ENCODE measurements at regions not wholly inside any gene's neighbourhood (a gene's known extent, or its start where the extent isn't known, plus 50 kb on each side); places are given as distances from the start of the nearest gene placed in this dataset.

GRCh38 chr12:24695103-24695502 lies 253.8 kb downstream of the BCAT1 start:
- no peaks in the 10 kb centered on the region for H3K36me3 ChIP-seq (ENCODE audit: control insufficient read depth, insufficient read depth, low read length)
- TF ChIP-seq, protein P1, sequence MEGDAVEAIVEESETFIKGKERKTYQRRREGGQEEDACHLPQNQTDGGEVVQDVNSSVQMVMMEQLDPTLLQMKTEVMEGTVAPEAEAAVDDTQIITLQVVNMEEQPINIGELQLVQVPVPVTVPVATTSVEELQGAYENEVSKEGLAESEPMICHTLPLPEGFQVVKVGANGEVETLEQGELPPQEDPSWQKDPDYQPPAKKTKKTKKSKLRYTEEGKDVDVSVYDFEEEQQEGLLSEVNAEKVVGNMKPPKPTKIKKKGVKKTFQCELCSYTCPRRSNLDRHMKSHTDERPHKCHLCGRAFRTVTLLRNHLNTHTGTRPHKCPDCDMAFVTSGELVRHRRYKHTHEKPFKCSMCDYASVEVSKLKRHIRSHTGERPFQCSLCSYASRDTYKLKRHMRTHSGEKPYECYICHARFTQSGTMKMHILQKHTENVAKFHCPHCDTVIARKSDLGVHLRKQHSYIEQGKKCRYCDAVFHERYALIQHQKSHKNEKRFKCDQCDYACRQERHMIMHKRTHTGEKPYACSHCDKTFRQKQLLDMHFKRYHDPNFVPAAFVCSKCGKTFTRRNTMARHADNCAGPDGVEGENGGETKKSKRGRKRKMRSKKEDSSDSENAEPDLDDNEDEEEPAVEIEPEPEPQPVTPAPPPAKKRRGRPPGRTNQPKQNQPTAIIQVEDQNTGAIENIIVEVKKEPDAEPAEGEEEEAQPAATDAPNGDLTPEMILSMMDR (IDR thresholded peaks at IDR 0.05; ENCODE audit: insufficient read depth, low read depth, low read length) = no peak
- no peak for DNase-seq (ENCODE audit: low read depth)
- ChIA-PET POLR2A (no interaction called here), CTCF (no interaction called here)
- no peaks in the 10 kb centered on the region for H3K27me3 ChIP-seq (ENCODE audit: control insufficient read depth, insufficient read depth, low read length)
- no peak overlapping the region for H3K4me3 ChIP-seq (ENCODE audit: low read depth, low read length)

DNA sequence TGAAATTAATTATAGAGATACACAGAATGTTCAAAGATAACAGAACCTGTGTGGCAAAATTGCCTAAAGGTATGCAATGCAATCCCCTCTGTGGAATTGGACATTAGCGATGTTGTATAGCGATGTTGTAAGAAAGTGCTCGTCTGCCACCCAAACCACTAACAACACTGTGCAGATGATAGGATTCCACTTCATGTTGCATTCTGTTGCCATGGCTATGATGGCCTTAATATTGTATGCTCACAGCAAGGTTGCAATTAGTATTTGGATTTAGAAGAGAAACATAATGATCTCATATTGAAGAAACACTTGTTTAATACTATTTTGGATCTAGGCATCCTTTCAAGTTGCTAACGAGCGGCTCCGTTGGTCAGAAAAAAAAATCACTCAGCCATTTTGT lies 260.3 kb downstream of the BCAT1 start:
- CTCF ChIA-PET = no interaction called here
- POLR2A ChIA-PET = no interaction called here
- Histone ChIP-seq H3K36me3 (ENCODE audit: control insufficient read depth, insufficient read depth, low read length) (no peaks in the 10 kb centered on the region), H3K27me3 (ENCODE audit: control insufficient read depth, insufficient read depth, low read length) (no peaks in the 10 kb centered on the region), H3K4me3 (ENCODE audit: low read depth, low read length) (no peak overlapping the region)
- TF ChIP-seq, protein P1 (IDR thresholded peaks at IDR 0.05; ENCODE audit: insufficient read depth, low read depth, low read length) = no peak
- DNase-seq (ENCODE audit: low read depth) = no peak

DNA sequence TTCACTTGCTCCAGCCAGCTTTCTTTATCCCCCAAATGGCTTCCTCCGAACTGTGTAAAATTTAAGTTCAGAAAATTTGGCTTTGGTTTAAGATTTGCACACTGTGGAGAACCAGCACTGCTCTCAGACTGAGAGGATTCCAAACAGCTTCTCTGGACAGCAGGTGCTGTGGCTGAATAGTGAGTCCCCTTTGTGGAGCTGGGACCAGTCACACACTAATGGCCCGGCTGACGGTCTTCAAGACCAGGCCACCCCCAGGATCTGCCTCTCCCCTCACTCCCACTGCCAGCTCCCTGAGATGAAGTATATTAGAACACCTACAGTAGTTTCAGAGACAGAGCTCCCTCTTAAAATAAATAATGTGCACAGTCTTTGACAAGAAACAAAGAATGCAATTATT lies 267.3 kb downstream of the BCAT1 start:
- no peak for DNase-seq (ENCODE audit: low read depth)
- Histone ChIP-seq H3K27me3 (ENCODE audit: control insufficient read depth, insufficient read depth, low read length) (no peaks in the 10 kb centered on the region), H3K4me3 (ENCODE audit: low read depth, low read length) (no peak overlapping the region), H3K36me3 (ENCODE audit: control insufficient read depth, insufficient read depth, low read length) (no peaks in the 10 kb centered on the region)
- TF ChIP-seq, protein P1 (IDR thresholded peaks at IDR 0.05; ENCODE audit: insufficient read depth, low read depth, low read length) = no peak
- ChIA-PET POLR2A (no interaction called here), CTCF (no interaction called here)

DNA sequence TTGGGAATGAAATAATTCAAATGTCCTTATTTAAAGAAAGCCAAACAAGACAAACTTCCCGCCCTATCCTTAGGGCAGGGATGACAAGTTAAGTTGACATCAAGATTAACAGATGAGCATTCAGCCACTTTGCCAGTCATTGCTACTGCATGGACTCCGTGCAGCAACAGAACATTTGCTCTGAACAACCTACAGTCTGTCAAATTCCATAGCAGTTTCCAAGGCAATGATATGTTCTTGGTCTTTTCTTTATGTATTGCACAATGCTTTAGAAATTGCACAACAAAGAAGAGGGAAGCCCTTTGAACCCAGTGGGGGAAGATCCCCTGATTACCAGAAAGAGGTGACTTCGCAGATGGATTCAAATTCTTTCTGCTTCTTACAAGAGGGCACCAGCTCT lies 269.8 kb downstream of the BCAT1 start:
- Histone ChIP-seq H3K4me3 (ENCODE audit: low read depth, low read length) (no peak overlapping the region), H3K36me3 (ENCODE audit: control insufficient read depth, insufficient read depth, low read length) (no peaks in the 10 kb centered on the region), H3K27me3 (ENCODE audit: control insufficient read depth, insufficient read depth, low read length) (no peaks in the 10 kb centered on the region)
- CTCF ChIA-PET = interaction anchor here (0.7 kb wide), 1 partner anchor 1442 kb away, joined by 3 read pairs; no protein-coding TSS in a partner anchor
- TF ChIP-seq, protein P1 (IDR thresholded peaks at IDR 0.05; ENCODE audit: insufficient read depth, low read depth, low read length) = no peak
- POLR2A ChIA-PET = no interaction called here
- no peak for DNase-seq (ENCODE audit: low read depth)

DNA sequence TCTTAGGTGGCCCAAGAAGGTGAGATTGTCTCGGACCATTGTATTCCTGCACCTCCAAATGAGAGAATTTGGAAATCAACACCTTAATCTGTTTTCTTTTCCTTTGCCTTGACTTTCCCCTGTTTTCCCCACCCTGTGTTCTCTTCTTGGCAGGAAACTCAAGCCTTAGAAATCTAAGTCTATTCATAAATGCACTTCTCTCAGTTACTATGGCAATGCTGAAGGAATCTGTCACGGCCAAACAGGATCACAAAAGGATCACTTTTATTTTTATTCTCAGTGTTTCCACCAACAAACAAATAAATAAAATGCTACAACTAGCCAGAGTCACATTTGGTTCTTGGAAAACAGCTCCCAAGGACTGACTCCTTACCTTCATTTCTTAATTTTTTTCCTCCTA lies 270.5 kb downstream of the BCAT1 start:
- POLR2A ChIA-PET = no interaction called here
- CTCF ChIA-PET = interaction anchor here (0.7 kb wide), 1 partner anchor 1442 kb away, joined by 3 read pairs; no protein-coding TSS in a partner anchor
- TF ChIP-seq, protein P1 (IDR thresholded peaks at IDR 0.05; ENCODE audit: insufficient read depth, low read depth, low read length) = no peak
- Histone ChIP-seq H3K27me3 (ENCODE audit: control insufficient read depth, insufficient read depth, low read length) (no peaks in the 10 kb centered on the region), H3K36me3 (ENCODE audit: control insufficient read depth, insufficient read depth, low read length) (no peaks in the 10 kb centered on the region), H3K4me3 (ENCODE audit: low read depth, low read length) (no peak overlapping the region)
- DNase-seq (ENCODE audit: low read depth) = no peak
